ENCODE measurements at regions not wholly inside any gene's neighbourhood (a gene's known extent, or its start where the extent isn't known, plus 50 kb on each side); places are given as distances from the start of the nearest gene placed in this dataset.

DNA sequence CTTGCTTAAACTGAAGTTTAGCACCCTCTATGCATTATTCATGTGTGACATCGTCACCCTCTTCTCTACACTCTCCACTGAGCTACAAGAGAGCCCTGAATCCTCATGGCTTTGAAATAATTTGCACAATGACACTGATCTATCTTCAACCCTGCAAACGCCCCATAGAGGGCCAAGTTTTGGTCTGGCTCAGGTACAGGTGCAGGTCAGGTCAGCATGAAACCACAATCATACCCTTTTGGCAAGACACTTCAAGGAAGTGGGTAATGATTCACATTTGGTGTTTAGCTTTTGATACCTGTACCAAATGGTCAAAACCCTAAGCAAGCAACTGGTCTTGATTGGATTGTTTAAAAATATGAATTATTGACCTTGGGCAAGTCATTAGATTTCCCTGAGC, 122.2 kb upstream of the CADM1 start:
- no peak for TF ChIP-seq POLR2A (IDR thresholded peaks at IDR 0.05)
- TF ChIP-seq, protein P1, sequence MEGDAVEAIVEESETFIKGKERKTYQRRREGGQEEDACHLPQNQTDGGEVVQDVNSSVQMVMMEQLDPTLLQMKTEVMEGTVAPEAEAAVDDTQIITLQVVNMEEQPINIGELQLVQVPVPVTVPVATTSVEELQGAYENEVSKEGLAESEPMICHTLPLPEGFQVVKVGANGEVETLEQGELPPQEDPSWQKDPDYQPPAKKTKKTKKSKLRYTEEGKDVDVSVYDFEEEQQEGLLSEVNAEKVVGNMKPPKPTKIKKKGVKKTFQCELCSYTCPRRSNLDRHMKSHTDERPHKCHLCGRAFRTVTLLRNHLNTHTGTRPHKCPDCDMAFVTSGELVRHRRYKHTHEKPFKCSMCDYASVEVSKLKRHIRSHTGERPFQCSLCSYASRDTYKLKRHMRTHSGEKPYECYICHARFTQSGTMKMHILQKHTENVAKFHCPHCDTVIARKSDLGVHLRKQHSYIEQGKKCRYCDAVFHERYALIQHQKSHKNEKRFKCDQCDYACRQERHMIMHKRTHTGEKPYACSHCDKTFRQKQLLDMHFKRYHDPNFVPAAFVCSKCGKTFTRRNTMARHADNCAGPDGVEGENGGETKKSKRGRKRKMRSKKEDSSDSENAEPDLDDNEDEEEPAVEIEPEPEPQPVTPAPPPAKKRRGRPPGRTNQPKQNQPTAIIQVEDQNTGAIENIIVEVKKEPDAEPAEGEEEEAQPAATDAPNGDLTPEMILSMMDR (IDR thresholded peaks at IDR 0.05) = no peak

Measured in esophagus squamous epithelium (tissue), 4 donors.